GM12865 (cell line): ENCODE measurements at regions not wholly inside any gene's neighbourhood (a gene's known extent, or its start where the extent isn't known, plus 50 kb on each side); places are given as distances from the start of the nearest gene placed in this dataset.

Experiments used
- DNase-seq: peaks from one replicate; pipeline ENCODE4 v3.0.0; 2010; ENCODE audit warnings: low read depth
- H3K4me3 ChIP-seq: 2 replicates; pipeline ENCODE4 v1.5.1; 2011; ENCODE audit warnings: mild to moderate bottlenecking, low read depth, low read length, control low read depth
- CTCF ChIP-seq: IDR thresholded peaks from 2 replicates; pipeline ENCODE4 v1.5.1; 2011; ENCODE audit warnings: low read length, control low read depth, low read depth, inconsistent platforms; ENCODE audit not compliant: insufficient read depth; ENCODE audit errors: missing control alignments

DNA sequence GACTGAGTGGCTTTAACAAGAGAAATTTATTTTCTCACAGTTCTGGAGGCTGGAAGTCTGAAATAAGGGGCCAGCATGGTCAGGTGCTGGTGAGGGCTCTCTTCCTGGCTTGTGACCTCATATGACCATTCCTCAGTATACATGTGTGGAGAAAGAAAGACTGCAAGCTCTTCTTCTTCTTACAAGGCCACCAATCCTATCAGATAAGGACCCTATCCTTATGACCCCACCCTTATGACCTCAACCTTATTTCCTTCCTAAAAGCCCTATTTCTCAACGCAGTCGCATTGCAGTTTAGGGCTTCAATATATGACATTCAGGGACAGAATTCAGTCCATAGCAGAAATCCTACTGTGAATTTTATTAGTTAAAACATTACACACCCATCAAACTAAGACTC lies 124.4 kb upstream of the RAG2 start:
- TF ChIP-seq CTCF = no peak
- H3K4me3 ChIP-seq = no peak overlapping the region
- no peak for DNase-seq

- DNase-seq = no peak
- TF ChIP-seq CTCF = no peak
- no peak overlapping the region for H3K4me3 ChIP-seq
These were observed 121.5 kb upstream of the RAG2 start for GRCh38 chr11:36719358-36720107.

- DNase-seq = no peak
- TF ChIP-seq CTCF = no peak
These were observed 120.4 kb upstream of the RAG2 start for GRCh38 chr11:36718451-36718850.

GRCh38 chr11:36713715-36714114 lies 115.7 kb upstream of the RAG2 start:
- no peak for DNase-seq
- TF ChIP-seq CTCF = no peak
- no peak overlapping the region for H3K4me3 ChIP-seq

More at GRCh38 chr11:36718451-36718850, 120.4 kb upstream of the RAG2 start:
- no peak overlapping the region for H3K4me3 ChIP-seq

- DNase-seq = no peak
- no peak overlapping the region for H3K4me3 ChIP-seq
- no peak for TF ChIP-seq CTCF
These were observed 113.2 kb upstream of the RAG2 start for GRCh38 chr11:36711104-36711825.
